ENCODE measurements at regions not wholly inside any gene's neighbourhood (a gene's known extent, or its start where the extent isn't known, plus 50 kb on each side); places are given as distances from the start of the nearest gene placed in this dataset.

DNA sequence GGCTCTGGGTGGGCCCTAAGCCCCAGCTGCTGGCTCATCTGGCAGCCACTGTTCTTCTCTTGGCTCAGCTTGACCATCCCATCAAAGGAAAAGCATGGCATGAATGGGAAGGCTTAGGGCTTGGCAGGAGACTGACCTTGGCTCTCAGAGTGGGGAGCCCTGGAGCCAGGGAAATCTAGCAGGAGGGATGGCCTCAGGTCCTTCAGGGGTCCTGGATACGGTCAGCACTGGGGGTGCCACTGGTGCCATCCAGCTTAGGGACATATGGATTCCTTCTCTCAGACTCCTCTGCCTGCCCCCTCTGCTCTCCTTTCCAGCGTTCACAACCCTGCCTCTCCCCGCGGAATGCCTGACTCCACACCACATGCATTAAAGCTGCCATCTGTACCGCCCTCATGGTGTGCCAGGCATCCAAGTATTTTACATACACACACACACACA lies 165.5 kb upstream of the HAAO start:
- DNase-seq (ENCODE audit: low read depth), result no peak

- DNase-seq (ENCODE audit: low read depth), result no peak
These were observed 164.9 kb upstream of the HAAO start for GRCh38 chr2:42957109-42957860.

- no peak for DNase-seq (ENCODE audit: low read depth)
These were observed 162.0 kb upstream of the HAAO start for GRCh38 chr2:42954227-42954962.

DNA sequence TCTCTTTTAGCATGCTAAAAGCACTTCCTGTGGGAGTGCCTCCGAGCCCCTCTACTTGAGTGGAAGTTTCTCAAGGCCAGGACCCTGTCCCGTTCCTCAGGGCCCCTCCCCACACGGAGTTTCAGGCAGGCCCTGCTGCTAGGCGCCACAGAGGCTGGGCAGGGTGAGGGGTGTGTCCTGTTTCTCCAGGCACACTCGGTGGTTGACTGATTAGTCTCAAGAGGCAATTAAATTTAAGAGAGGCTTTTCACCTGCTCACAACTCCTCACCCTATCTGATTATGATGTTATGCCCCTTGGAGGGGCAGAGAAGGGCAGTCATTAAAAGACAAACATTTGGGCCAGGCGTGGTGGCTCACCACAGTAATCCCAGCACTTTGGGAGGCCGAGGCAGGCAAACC lies 160.8 kb upstream of the HAAO start:
- DNase-seq (ENCODE audit: low read depth), result no peak

DNA sequence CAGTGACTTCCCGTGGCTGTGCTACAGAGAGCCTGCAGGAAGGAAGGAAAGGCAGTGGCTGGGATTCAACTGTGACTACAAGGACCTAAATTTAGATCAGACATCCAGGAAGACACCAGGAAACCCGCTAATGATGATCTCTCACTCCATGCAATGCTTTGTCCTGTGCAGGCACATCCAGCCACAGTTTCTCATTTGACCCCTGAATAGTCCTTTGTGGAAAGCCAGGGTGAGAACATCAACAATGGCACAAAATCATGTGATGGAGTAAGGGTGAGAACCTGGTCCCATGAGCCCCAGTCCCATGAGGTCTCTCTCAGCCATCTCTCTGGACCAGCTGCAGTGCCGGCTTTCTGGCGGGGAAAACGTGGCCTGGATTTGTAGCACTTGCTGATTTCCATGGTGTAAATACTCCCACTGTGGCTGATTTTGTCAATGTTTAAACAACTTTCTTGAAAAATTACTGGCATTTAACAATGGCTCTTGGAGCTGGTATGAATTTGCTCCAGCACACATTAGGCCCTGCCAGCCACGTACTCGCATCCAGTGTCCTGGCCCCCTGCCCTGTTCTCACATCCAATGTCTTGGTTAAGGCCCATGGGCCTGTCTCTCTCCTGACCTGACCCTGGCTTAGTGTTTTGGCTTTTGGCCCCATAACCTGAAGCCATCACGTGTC lies 159.0 kb upstream of the HAAO start:
- no peak for DNase-seq (ENCODE audit: low read depth)

- DNase-seq (ENCODE audit: low read depth), result no peak
These were observed 156.7 kb upstream of the HAAO start for GRCh38 chr2:42949125-42949524.

GRCh38 chr2:42947809-42948600 lies 155.6 kb upstream of the HAAO start:
- no peak for DNase-seq (ENCODE audit: low read depth)

DNA sequence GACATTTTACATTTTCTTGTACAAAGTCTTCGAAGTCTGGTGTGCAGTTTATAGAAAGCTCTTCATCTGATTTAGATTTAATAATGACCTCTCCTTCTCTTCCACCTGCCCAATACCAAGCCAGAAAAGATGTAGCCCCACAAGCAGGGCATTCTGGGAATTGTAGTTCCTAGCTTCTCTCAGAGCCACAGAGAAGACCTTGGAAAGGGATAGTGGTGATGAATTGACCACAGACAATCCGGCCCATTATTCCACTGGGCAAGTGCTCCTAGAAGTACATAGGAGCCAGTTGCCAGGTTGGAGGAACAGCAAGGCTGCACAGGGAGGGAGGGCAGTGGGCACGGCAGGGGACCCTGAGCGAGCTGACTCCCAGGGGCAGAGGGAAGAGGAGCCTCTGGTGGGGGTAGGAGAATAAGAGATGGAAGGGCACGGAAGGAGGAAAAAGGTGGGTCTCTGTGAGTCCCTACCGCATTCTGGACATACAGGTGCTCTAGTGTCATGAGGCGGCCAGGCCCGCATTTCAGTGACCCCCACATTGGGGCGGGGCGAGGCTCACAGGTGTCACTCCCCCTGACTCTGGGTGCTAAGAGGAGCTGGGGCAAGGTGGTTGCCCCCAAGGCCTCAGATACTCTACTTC lies 152.5 kb upstream of the HAAO start:
- DNase-seq (ENCODE audit: low read depth), result no peak

DNA sequence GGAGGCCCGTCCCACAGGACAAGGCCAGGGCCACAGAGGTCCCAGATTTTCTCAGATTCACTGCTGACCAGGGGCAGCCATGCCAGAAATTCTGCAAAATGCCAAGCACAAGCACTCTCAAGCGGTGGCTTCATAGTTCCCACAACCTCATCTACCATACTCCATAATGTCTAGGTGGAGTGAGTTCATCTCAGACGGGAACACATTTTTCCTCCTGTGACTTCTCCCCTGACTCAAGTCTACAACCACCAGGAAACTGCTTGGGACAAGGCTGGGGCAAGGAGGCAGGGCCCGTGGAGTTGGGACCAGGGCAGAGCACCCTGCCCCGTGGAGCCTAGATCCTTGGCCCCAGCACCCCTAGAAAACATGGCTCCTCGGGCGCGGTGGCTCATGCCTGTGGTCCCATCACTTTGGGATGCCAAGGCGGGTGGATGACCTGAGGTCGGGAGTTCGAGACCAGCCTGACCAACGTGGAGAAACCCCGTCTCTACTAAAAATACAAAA lies 150.7 kb upstream of the HAAO start:
- DNase-seq (ENCODE audit: low read depth), result no peak

DNA sequence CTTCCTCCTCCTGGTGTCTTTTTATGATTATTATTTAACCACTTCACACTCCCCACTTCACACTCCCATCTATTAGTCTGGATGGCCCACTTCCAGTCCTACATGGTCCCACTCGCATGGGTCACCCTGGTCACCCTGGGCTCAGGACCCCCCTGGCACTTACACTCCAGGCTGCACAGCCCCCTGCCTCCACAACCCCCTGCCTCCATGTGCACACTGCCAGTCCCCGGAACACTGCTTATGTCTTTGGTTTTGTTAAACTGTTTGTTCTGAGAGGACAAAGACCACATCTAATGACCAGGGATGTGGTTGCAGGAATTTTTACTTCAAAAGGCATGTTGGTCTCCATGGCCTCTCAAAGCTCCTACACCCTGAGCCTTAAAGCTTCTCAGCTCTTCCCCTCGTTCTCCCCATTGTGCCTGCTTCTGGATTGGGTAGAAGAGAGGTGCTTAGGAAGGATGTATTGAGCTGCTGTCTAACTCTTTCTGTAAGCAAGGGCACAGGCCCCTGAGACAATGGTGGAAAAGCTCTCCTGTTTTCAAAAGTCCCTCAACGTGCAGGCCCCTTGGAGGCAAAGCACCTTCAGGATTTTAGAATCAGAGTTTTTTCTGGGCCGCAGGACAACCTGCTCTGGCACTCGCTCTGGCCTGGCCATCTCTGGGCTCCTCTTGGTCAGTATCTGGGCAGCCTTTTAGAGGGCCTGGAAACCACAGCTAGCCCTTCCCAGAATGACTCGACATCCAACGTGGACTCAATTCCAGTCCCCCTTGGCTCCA lies 150.0 kb upstream of the HAAO start:
- DNase-seq (ENCODE audit: low read depth), result no peak

- no peak for DNase-seq (ENCODE audit: low read depth)
These were observed 149.3 kb upstream of the HAAO start for GRCh38 chr2:42941633-42942176.

DNA sequence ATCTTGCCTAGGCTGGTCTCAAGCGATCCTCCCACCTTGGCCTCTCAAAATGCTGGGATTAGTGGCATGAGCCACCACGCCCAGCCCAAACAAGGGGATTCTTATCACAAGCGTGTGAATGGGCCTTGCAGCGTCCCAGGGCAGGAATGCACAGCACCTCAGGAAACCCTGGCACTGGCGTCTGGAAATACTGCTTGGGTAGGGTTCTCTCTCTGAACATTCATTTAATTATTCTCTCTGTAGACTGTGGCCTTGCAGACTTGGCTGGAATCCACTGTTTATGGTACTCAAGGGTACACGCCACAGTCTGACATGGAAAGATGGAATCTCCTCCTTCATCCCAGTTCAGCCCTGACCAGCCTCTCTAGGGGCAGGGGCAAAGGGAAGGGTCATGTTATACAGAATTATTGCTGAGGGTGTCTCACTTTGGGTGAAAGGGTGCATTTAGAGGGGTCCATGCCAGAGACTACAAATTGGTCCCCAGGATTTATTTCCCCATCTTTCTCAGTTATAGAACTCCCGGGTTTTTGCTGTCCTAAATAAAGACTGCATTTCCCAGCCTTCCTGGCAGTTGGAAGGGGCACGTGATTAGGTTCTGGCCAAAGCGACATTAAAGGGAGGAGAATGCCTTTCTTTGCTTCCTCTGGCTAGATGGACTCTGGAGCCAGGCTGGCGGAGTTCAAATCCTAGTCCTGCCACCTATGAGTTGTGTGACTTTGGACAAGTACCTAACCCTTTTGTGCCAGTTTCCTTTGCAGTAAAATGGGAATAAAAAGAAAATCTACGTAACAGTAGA lies 147.2 kb upstream of the HAAO start:
- DNase-seq (ENCODE audit: low read depth), result no peak

DNA sequence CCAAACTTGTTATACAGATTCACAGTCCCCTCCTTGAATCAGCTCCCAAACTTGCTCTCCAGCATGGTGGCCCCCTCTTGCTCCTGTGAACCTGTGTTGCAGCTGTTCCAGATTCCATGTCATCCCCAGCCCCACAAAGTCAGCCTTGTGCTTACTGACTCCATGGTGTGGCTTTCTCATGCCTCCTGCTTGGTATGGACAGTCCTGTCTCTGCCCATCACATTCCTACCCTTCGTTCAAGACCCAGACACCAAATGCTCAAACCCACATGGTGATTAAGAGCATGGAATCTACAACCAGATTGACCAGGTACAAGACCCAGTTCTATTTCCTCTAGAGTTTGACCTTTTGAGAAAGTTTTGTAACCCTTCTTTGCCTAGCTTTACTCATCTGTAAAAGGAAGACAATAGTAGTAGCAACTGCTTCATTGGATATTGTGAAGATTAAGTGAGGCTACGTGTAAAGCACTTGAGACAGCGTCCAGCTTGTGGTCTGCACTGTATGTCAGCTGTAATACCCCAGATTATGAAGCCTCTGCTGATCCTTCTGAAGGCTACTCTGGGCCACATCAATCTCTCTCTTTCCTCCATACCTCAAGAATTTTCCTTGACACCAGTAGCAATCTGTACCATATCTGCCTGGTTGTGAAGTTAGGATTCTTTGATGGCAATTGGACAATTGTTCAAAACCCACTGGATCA lies 146.4 kb upstream of the HAAO start:
- no peak for DNase-seq (ENCODE audit: low read depth)

- DNase-seq (ENCODE audit: low read depth), result no peak
These were observed 144.9 kb upstream of the HAAO start for GRCh38 chr2:42937171-42937875.

GRCh38 chr2:42935692-42936671 lies 143.6 kb upstream of the HAAO start:
- no peak for DNase-seq (ENCODE audit: low read depth)

DNA sequence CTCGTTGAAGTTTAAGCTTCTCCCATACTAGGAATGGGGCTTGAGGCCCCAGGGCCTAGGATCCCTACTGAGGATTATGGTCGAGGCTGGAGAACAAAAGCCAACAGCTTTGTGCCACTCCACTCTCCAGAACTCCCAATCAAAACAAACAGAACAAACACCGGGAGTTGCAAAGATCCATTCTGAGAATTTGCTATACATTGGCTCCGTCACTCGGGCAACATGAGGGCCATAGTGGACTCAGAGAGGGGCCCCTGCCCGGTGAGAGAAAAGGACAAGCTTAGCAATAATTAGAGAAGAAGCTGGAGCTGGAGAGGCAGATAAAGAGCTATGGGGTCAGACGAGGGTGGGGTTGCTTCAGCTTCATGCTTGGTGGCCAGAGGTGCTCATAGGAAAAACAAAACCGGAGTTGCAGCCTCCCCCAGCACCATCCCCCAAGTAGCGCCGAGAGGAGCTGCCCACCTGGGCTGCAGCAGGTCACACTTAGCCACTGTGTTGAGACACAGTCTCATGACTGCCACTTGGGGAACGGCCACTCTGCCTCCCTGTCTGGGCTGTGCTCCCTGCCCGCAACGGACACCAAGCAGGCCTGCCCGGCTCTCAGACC lies 142.3 kb upstream of the HAAO start:
- no peak for DNase-seq (ENCODE audit: low read depth)

DNA sequence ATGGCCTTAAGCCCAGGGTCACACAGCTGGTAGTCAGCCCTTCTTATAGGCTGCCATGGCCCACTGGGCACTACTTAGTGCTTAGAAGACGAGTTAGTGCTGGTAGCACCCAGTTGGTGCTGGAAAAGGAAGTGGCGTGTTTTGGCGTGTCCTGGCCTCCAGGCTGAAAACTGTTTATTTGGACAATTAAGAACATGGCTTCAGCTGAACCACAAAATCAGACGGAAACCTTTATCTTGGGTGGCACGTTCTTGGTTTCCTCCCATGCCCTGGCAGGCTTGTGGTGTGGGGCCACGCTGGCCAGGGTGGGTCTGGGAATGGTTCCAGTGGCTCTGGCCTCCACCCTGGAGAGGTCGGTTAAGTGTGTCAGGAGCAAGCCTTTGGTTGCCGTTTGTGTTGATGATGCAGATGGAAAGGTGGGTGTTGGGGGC lies 141.5 kb upstream of the HAAO start:
- no peak for DNase-seq (ENCODE audit: low read depth)
